Left lung (tissue), 4 donors: ENCODE measurements at regions not wholly inside any gene's neighbourhood (a gene's known extent, or its start where the extent isn't known, plus 50 kb on each side); places are given as distances from the start of the nearest gene placed in this dataset.

Experiments used
- ATAC-seq: fragments of 200-7000 bp; cut with Tn5 transposase; one replicate; pipeline ENCODE4 v1.9.1; 2020; ENCODE audit warnings: moderate library complexity
- DNase-seq, 4 donors: peaks; one replicate each; pipeline ENCODE4 v3.0.0-alpha.2; 2013 to 2020
- H3K27ac ChIP-seq, 2 donors: fragments of 200-600 bp; sonication (generic) in 1 of 2; one replicate each; pipeline versions ENCODE4 v1.5.0 to v1.8.0; 2020 to 2021
- H3K27me3 ChIP-seq, 2 donors: fragments of 200-600 bp; sonication (generic) in 1 of 2; one replicate each; pipeline versions ENCODE4 v1.5.0 to v1.8.0; 2020 to 2021
- H3K36me3 ChIP-seq, 2 donors: fragments of 200-600 bp; sonication (generic) in 1 of 2; one replicate each; pipeline versions ENCODE4 v1.5.0 to v1.8.0; 2020 to 2021
- H3K4me1 ChIP-seq, 2 donors: fragments of 200-600 bp; one replicate each; pipeline ENCODE4 v1.8.0; 2021
- H3K4me3 ChIP-seq, 2 donors: fragments of 200-600 bp; sonication (generic) in 1 of 2; one replicate each; pipeline versions ENCODE4 v1.5.0 to v1.8.0; 2020 to 2021; ENCODE audit warnings: mild to moderate bottlenecking in 1 of 2
- H3K9me3 ChIP-seq, 2 donors: fragments of 200-600 bp; sonication (generic) in 1 of 2; one replicate each; pipeline versions ENCODE4 v1.5.0 to v1.8.0; 2020 to 2021
- intact Hi-C, 2 donors: fragments of 100-400 bp; cut with DNase I; formaldehyde crosslinking; loops; one replicate each; pipeline versions ENCODE4 v1.11.2 to v1.14.2; 2022
- TF ChIP-seq, protein P1 (sequence below), 2 donors: fragments of 200-600 bp; sonication (generic) in 1 of 2; IDR thresholded peaks; one replicate each; pipeline versions ENCODE4 v1.5.0 to v1.8.0; 2021; ENCODE audit warnings: antibody characterized with exemption in 2 of 2
- donor health status: DM: no; HTN: yes; CAD: no.
- donor health status: DM: no; HTN: no; CAD: no.

DNA sequence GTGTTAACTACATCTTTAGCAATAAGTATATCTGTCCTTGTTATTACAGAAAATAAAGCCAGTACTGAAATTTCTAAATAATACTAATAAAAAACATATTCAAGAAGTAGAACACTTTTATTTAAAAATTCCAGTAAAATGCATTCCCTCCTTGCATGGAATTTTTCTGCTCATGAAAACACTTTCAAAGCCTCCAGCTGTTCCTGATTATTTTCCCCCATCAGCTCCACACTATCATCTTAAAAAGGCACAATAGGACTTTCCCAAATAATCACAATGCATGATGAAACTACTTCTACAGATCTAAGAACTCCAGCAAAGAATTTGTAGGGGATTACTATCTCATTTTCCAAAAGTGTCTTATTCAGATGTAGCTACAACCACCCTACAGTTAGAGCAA is 162.6 kb upstream of the USP25 start:
- DNase-seq, result no peak
- Histone ChIP-seq H3K36me3 (no peaks in the 10 kb centered on the region), H3K4me3 (no peak overlapping the region), H3K27me3 (no peaks in the 10 kb centered on the region), H3K27ac (no peak overlapping the region), H3K9me3 (peaks cover 0 to 4% of the 10 kb centered on the region in 2 donors), H3K4me1 (no peaks in the 10 kb centered on the region)
- TF ChIP-seq, protein P1, sequence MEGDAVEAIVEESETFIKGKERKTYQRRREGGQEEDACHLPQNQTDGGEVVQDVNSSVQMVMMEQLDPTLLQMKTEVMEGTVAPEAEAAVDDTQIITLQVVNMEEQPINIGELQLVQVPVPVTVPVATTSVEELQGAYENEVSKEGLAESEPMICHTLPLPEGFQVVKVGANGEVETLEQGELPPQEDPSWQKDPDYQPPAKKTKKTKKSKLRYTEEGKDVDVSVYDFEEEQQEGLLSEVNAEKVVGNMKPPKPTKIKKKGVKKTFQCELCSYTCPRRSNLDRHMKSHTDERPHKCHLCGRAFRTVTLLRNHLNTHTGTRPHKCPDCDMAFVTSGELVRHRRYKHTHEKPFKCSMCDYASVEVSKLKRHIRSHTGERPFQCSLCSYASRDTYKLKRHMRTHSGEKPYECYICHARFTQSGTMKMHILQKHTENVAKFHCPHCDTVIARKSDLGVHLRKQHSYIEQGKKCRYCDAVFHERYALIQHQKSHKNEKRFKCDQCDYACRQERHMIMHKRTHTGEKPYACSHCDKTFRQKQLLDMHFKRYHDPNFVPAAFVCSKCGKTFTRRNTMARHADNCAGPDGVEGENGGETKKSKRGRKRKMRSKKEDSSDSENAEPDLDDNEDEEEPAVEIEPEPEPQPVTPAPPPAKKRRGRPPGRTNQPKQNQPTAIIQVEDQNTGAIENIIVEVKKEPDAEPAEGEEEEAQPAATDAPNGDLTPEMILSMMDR (IDR thresholded peaks at IDR 0.05), result no peak
- intact Hi-C loops, result no loop called here
- ATAC-seq, result no peak

DNA sequence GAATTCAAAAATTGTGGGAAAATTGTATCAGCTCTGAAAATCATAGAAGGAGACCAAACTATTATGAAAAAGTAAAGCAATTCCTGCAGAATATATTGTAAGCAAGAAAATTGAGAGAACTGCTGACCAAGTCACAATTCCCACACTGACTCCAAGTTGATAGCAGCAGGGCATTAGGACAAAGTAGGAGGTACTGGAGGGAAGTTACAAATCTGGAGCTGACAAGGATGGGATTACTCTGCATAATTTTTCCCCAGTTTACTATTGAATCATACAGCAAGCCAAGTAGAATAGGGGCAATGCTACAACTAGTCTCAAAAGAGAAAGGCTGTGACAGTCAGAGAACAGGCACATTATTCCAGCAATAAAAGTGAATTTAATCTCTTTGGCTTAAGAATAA is 161.3 kb upstream of the USP25 start:
- no peak for ATAC-seq
- intact Hi-C loops, result no loop called here
- Histone ChIP-seq H3K9me3 (peaks cover 0 to 4% of the 10 kb centered on the region in 2 donors), H3K4me3 (no peak overlapping the region), H3K36me3 (no peaks in the 10 kb centered on the region), H3K27ac (no peak overlapping the region), H3K4me1 (no peaks in the 10 kb centered on the region), H3K27me3 (no peaks in the 10 kb centered on the region)
- DNase-seq, result no peak
- TF ChIP-seq, protein P1 (IDR thresholded peaks at IDR 0.05), result no peak

DNA sequence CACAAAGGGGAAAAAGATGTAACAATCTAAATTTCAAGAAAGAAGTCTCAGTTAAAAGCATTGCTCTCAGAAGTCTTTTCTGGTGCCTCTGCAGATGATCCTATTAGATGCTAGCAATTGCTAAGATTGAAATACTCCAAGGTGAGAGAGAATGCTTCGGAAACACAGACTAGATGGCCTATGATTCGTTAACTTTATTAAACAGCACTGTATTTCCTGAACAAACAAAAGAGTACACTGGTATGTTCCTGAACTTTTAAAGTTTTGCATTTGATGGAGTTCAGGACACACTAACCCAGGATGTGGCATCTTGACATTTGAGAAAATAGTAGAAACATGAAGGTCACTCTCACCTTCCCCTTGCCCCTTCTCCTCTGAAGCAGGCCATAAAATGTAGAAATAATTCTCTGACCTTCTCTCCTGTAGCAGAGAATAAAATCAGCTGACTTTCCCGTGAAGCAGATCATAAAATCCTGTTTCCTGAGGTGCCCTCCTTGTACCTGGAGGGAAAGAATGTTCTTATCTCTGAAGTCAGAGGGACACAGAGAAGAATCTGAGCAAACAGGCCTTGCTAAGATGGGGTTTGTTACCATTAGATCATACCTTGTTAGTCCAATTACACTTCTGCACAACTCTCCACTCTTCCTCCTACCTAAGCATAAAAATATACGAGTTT is 142.9 kb upstream of the USP25 start:
- no peaks in the 10 kb centered on the region for H3K9me3 ChIP-seq
- TF ChIP-seq, protein P1 (IDR thresholded peaks at IDR 0.05), result no peak
- H3K36me3 ChIP-seq, result no peaks in the 10 kb centered on the region
- no peaks in the 10 kb centered on the region for H3K4me1 ChIP-seq
- intact Hi-C loops, result no loop called here
- no peak overlapping the region for H3K27ac ChIP-seq
- no peaks in the 10 kb centered on the region for H3K27me3 ChIP-seq
- no peak for DNase-seq
- no peak overlapping the region for H3K4me3 ChIP-seq
- ATAC-seq, result no peak

GRCh38 chr21:15592271-15592860 is 137.4 kb upstream of the USP25 start:
- Histone ChIP-seq H3K27ac (no peak overlapping the region), H3K4me3 (no peak overlapping the region), H3K9me3 (no peaks in the 10 kb centered on the region), H3K4me1 (no peaks in the 10 kb centered on the region), H3K27me3 (no peaks in the 10 kb centered on the region), H3K36me3 (no peaks in the 10 kb centered on the region)
- ATAC-seq (peak; percentile 86), DNase-seq (peak in 2 of 4 donors; percentile 22 to 58)
- intact Hi-C loops, result no loop called here
- TF ChIP-seq, protein P1 (IDR thresholded peaks at IDR 0.05), result peak in 1 of 2 donors; percentile 47

DNA sequence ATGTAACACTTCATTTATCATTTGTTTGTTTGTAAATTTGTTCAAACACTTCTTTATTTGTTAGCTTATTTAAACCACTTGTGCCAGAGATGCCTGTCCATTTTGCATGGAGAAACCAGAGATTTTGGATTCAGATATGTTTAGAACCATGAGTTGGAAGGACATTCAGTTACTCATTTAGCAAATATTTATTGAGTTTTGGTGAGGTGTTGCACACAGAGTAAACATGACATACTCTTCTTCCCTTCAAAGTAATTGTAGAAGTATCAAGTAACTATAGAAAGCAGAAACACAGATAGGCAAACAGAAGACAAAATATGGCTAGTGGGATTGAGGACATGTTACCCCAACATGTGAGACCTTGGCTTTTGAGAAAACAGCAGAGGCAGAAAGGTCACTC is 136.8 kb upstream of the USP25 start:
- DNase-seq (no peak), ATAC-seq (no peak)
- intact Hi-C loops, result no loop called here
- no peaks in the 10 kb centered on the region for H3K27me3 ChIP-seq
- no peaks in the 10 kb centered on the region for H3K9me3 ChIP-seq
- no peak overlapping the region for H3K27ac ChIP-seq
- H3K4me3 ChIP-seq, result no peak overlapping the region
- H3K4me1 ChIP-seq, result no peaks in the 10 kb centered on the region
- H3K36me3 ChIP-seq, result no peaks in the 10 kb centered on the region
- TF ChIP-seq, protein P1 (IDR thresholded peaks at IDR 0.05), result no peak
